Thyroid gland (tissue), 4 donors: ENCODE measurements at regions not wholly inside any gene's neighbourhood (a gene's known extent, or its start where the extent isn't known, plus 50 kb on each side); places are given as distances from the start of the nearest gene placed in this dataset.

ENCODE experiments used
- POLR2A ChIP-seq, 2 donors: fragments of 450-650 bp; IDR thresholded peaks; one replicate each; pipeline ENCODE4 v1.6.1; 2017; ENCODE audit warnings: antibody characterized with exemption in 2 of 2, mild to moderate bottlenecking in 2 of 2, moderate library complexity in 1 of 2
- TF ChIP-seq, protein P1 (sequence below), 6 experiments: fragments of 200-600 bp in 3 of 6; fragments of 450-650 bp in 3 of 6; sonication (generic) in 3 of 6; IDR thresholded peaks; one replicate each; pipeline ENCODE4 v1.5.1; 2016 to 2019; ENCODE audit warnings: antibody characterized with exemption in 6 of 6, mild to moderate bottlenecking in 2 of 6, inconsistent platforms in 1 of 6, moderate library complexity in 1 of 6

DNA sequence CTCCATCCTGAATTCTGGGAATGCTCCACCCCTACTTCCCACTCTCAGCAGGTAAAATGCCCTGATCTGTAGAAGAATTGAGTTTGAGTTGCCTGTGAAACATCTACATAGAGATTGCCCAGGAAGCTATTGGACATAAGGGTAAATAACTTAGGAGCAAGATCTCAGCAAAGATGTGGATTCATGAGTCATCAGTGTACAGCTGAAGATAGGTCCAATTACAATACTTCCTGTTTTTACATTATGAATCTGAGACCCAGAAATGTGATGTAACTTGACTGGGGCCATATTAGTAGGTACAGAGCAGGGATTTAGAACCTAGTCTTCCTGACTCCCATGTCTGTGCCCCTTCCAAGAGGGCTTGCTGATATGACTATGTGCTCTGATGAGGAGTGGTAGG lies 79.4 kb upstream of the FNDC3A start:
- TF ChIP-seq, protein P1, sequence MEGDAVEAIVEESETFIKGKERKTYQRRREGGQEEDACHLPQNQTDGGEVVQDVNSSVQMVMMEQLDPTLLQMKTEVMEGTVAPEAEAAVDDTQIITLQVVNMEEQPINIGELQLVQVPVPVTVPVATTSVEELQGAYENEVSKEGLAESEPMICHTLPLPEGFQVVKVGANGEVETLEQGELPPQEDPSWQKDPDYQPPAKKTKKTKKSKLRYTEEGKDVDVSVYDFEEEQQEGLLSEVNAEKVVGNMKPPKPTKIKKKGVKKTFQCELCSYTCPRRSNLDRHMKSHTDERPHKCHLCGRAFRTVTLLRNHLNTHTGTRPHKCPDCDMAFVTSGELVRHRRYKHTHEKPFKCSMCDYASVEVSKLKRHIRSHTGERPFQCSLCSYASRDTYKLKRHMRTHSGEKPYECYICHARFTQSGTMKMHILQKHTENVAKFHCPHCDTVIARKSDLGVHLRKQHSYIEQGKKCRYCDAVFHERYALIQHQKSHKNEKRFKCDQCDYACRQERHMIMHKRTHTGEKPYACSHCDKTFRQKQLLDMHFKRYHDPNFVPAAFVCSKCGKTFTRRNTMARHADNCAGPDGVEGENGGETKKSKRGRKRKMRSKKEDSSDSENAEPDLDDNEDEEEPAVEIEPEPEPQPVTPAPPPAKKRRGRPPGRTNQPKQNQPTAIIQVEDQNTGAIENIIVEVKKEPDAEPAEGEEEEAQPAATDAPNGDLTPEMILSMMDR (IDR thresholded peaks at IDR 0.05) = no peak
- no peak for TF ChIP-seq POLR2A (IDR thresholded peaks at IDR 0.05)
